Effector memory CD8-positive, alpha-beta T cell (primary cell): ENCODE measurements at regions not wholly inside any gene's neighbourhood (a gene's known extent, or its start where the extent isn't known, plus 50 kb on each side); places are given as distances from the start of the nearest gene placed in this dataset.
"Not testable (repeated sequence)": the region's sequence is repeated elsewhere in the genome, so short reads cannot be mapped to it uniquely, and the experiment has no call there.

ENCODE experiments used
- ATAC-seq: fragments of 150-1000 bp; cut with Tn5 transposase; replicated peaks from 2 replicates; pipeline ENCODE4 v1.10.0; 2021; ENCODE audit warnings: mild to moderate bottlenecking, moderate library complexity
- DNase-seq, 3 experiments: peaks; one replicate each; pipeline ENCODE4 v3.0.0; 2021
- H3K27ac Mint-ChIP-seq, 2 donors: one replicate each; pipeline ENCODE4 v1.8.0; 2022; ENCODE audit warnings: mild to moderate bottlenecking in 2 of 2, mixed read lengths in 2 of 2, moderate library complexity in 2 of 2
- H3K27me3 Mint-ChIP-seq, 2 donors: one replicate each; pipeline ENCODE4 v1.8.0; 2022; ENCODE audit warnings: mixed read lengths in 2 of 2
- H3K36me3 Mint-ChIP-seq: one replicate; pipeline ENCODE4 v1.8.0; 2022; ENCODE audit warnings: mild to moderate bottlenecking, moderate library complexity, mixed read lengths; ENCODE audit not compliant: insufficient read depth
- H3K4me1 Mint-ChIP-seq, 2 donors: one replicate each; pipeline ENCODE4 v1.8.0; 2022; ENCODE audit warnings: low read depth in 2 of 2, mixed read lengths in 2 of 2
- H3K4me3 Mint-ChIP-seq, 2 donors: one replicate each; pipeline ENCODE4 v1.8.0; 2022; ENCODE audit warnings: mild to moderate bottlenecking in 2 of 2, mixed read lengths in 2 of 2, moderate library complexity in 2 of 2
- H3K9me3 Mint-ChIP-seq, 2 donors: one replicate each; pipeline ENCODE4 v1.8.0; 2022; ENCODE audit warnings: mixed read lengths in 2 of 2

- DNase-seq (no peak), ATAC-seq (no peak)
- H3K36me3 Mint-ChIP-seq, result peaks cover 4% of the 10 kb centered on the region
- H3K9me3 Mint-ChIP-seq, result peaks cover 11 to 20% of the 10 kb centered on the region in 2 donors
- H3K4me3 Mint-ChIP-seq, result no peak overlapping the region
- H3K27ac Mint-ChIP-seq, result no peak overlapping the region
- H3K4me1 Mint-ChIP-seq, result no peaks in the 10 kb centered on the region
- no peaks in the 10 kb centered on the region for H3K27me3 Mint-ChIP-seq
Observed at GRCh38 chr4:127425202-127425845, 207.4 kb upstream of the INTU start.

DNA sequence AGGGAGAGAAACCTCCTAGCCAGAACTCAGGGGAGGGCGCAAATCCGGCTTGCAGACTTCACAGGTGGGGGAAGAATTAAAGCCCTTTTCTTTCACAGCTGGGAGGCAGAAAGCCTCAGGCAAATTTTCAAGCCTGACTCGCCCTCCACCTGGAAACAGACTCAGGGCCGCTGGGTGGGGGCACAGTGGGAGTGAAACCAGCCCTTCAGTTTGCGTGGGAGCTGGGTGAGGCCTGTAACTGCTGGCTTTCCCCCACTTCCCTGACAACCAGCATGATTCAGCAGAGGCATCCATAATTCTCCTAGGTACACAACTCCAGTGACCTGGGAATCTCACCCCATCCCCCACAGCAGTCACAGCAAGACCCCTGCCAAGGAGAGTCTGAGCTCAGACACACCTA lies 206.9 kb upstream of the INTU start:
- peaks cover 4% of the 10 kb centered on the region for H3K36me3 Mint-ChIP-seq
- H3K9me3 Mint-ChIP-seq, result peaks cover 10 to 15% of the 10 kb centered on the region in 2 donors
- no peak overlapping the region for H3K27ac Mint-ChIP-seq
- H3K4me1 Mint-ChIP-seq, result no peaks in the 10 kb centered on the region
- DNase-seq, result no peak
- H3K27me3 Mint-ChIP-seq, result no peaks in the 10 kb centered on the region
- H3K4me3 Mint-ChIP-seq, result no peak overlapping the region
- no peak for ATAC-seq

DNA sequence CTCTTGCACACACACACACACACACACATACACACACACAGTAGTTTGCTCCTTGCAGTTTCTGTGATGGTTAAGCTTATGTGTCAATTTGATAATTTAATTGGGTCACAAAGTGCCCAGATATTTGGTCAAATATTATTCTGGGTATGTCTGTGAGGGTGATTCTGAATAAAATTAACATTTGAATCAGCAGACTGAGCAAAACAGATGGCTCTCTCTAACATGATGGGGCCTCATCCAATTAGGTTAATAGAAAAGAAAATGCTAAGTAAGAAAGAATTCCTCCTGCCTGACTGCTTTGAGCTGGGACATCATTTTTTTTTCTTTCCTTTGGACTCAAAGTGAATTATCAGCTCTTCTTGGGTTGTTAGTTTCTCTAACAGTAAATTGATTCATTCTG lies 191.2 kb upstream of the INTU start:
- ATAC-seq, result no peak
- H3K36me3 Mint-ChIP-seq, result no peaks in the 10 kb centered on the region
- DNase-seq, result no peak
- no peaks in the 10 kb centered on the region for H3K4me1 Mint-ChIP-seq
- no peak overlapping the region for H3K4me3 Mint-ChIP-seq
- peaks cover 7 to 8% of the 10 kb centered on the region in 2 donors for H3K9me3 Mint-ChIP-seq
- H3K27me3 Mint-ChIP-seq, result no peaks in the 10 kb centered on the region
- H3K27ac Mint-ChIP-seq, result no peak overlapping the region

GRCh38 chr4:127445471-127445870 lies 187.3 kb upstream of the INTU start:
- DNase-seq (no peak), ATAC-seq (no peak)
- H3K9me3 Mint-ChIP-seq, result peaks cover 0 to 2% of the 10 kb centered on the region in 2 donors
- no peaks in the 10 kb centered on the region for H3K36me3 Mint-ChIP-seq
- H3K27ac Mint-ChIP-seq, result no peak overlapping the region
- no peaks in the 10 kb centered on the region for H3K4me1 Mint-ChIP-seq
- no peaks in the 10 kb centered on the region for H3K27me3 Mint-ChIP-seq
- H3K4me3 Mint-ChIP-seq, result no peak overlapping the region

DNA sequence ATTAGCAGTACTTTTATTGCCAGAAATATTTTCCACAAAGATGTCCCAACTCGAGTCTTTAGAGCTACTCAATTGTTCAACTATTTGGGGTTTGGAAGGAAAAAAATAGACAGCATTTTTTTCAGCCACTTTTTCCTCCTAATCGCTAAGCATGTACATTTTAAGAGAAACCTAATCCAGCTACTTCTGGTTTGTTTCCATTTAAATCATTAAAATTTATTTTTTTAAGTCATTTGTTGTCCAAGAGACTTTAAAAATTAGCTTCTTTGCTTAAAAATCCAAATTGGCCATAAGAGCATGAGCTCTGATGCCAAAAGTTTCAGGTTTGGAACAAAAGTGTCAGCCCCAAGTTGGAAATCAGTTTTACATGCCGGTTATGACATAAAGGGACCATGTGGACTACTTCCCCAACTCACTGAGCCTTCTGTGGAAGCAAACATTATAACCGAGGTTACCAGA lies 186.3 kb upstream of the INTU start:
- Mint-ChIP-seq H3K9me3 (peaks cover 0 to 2% of the 10 kb centered on the region in 2 donors), H3K27me3 (no peaks in the 10 kb centered on the region), H3K4me1 (no peaks in the 10 kb centered on the region), H3K4me3 (no peak overlapping the region), H3K27ac (no peak overlapping the region), H3K36me3 (no peaks in the 10 kb centered on the region)
- ATAC-seq (no peak), DNase-seq (no peak)

DNA sequence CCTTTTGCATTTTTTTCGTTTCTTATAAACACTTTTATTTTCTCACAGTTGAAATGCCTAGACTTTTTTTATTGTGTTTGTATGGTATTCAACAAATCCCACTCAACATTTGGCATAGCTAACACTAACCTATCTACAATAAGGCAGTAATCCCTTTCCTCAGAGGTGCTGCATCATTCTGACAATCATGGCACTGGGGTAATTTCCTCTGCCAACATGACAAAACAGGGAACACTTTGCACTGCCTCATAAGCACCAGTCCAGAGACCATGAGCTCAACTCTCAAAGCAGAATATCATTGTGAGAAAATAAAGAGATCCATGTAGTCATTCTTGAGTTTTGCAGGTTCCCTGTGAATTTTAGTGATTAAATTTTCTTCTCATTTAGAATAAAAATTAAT lies 183.8 kb upstream of the INTU start:
- H3K4me1 Mint-ChIP-seq, result no peaks in the 10 kb centered on the region
- ATAC-seq (no peak), DNase-seq (no peak)
- H3K4me3 Mint-ChIP-seq, result no peak overlapping the region
- peaks cover 0 to 2% of the 10 kb centered on the region in 2 donors for H3K9me3 Mint-ChIP-seq
- H3K27me3 Mint-ChIP-seq, result no peaks in the 10 kb centered on the region
- H3K27ac Mint-ChIP-seq, result no peak overlapping the region
- H3K36me3 Mint-ChIP-seq, result no peaks in the 10 kb centered on the region

DNA sequence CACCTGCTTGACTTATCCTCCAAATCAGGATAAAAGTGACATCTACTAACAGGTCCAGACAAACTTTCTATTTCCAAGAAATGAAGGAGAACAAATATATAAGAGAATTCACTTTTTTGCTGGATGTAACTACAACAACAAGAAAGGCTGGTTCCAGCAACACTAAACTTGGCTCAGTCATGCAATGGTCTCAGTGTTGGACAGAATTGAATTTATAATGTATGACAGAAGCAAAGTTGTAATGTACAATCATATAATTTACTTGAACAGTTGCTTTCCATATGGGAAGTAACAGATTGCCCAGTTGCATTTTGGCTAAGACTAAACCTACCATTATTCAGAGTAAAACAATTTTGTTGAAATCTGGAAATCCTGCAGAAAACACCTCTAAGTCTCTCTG lies 183.3 kb upstream of the INTU start:
- Mint-ChIP-seq H3K36me3 (no peaks in the 10 kb centered on the region), H3K4me3 (no peak overlapping the region), H3K9me3 (peaks cover 0 to 2% of the 10 kb centered on the region in 2 donors), H3K27ac (no peak overlapping the region), H3K27me3 (no peaks in the 10 kb centered on the region), H3K4me1 (no peaks in the 10 kb centered on the region)
- ATAC-seq, result no peak
- DNase-seq, result no peak

DNA sequence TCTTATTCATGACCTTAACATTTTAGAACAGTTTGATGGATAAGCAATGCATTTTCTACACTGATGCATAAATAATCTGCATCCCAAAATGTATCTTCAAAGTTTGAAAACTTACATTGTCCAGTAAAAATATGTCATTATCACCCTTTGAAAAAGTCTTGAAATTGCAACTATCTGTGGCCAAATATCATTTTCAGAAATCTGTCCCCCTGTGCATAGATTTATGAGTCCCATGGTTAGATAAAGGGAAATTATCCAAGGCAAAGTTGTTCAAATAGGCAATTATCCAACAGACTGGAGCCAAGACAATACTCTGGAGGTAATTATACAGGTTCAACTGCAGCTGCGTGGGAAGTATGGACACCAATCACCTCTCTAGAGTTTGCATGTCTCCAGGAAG lies 182.5 kb upstream of the INTU start:
- H3K4me1 Mint-ChIP-seq, result no peaks in the 10 kb centered on the region
- no peaks in the 10 kb centered on the region for H3K27me3 Mint-ChIP-seq
- no peaks in the 10 kb centered on the region for H3K9me3 Mint-ChIP-seq
- no peaks in the 10 kb centered on the region for H3K36me3 Mint-ChIP-seq
- ATAC-seq (no peak), DNase-seq (no peak)
- no peak overlapping the region for H3K27ac Mint-ChIP-seq
- no peak overlapping the region for H3K4me3 Mint-ChIP-seq

- H3K36me3 Mint-ChIP-seq, result no peaks in the 10 kb centered on the region
- H3K27me3 Mint-ChIP-seq, result no peaks in the 10 kb centered on the region
- no peaks in the 10 kb centered on the region for H3K4me1 Mint-ChIP-seq
- ATAC-seq, result no peak
- no peak overlapping the region for H3K27ac Mint-ChIP-seq
- H3K9me3 Mint-ChIP-seq, result peaks cover 4 to 7% of the 10 kb centered on the region in 2 donors
- no peak overlapping the region for H3K4me3 Mint-ChIP-seq
- DNase-seq, result no peak
Observed at GRCh38 chr4:127463883-127464282, 168.9 kb upstream of the INTU start.

DNA sequence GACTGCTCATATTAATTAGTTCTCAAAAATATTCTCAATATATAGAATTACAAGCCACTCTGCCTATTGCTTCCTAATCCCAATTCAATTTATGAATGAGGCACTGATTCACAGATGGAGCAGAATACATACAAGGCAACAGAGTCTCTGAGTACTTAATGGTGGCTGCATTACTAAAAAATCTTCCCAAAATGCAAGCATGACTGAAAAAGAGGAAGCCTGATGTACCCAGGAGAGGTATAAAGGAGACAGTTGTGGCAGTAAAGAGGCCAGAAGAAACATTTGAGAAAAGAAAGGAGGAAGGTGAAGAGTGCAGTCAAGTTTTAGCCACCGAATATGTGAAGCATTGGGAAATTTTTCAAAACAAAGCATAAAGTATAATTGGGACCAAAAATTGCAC lies 163.2 kb upstream of the INTU start:
- Mint-ChIP-seq H3K4me3 (no peak overlapping the region), H3K27ac (no peak overlapping the region), H3K27me3 (no peaks in the 10 kb centered on the region), H3K9me3 (peaks cover 6 to 7% of the 10 kb centered on the region in 2 donors), H3K4me1 (no peaks in the 10 kb centered on the region), H3K36me3 (no peaks in the 10 kb centered on the region)
- DNase-seq (no peak), ATAC-seq (no peak)

GRCh38 chr4:127469959-127470809 lies 162.6 kb upstream of the INTU start:
- Mint-ChIP-seq H3K36me3 (no peaks in the 10 kb centered on the region), H3K4me1 (no peaks in the 10 kb centered on the region), H3K4me3 (no peak overlapping the region), H3K27ac (no peak overlapping the region), H3K9me3 (peaks cover 8 to 9% of the 10 kb centered on the region in 2 donors), H3K27me3 (no peaks in the 10 kb centered on the region)
- ATAC-seq (no peak), DNase-seq (no peak)

- ATAC-seq, H3K4me1 Mint-ChIP-seq, DNase-seq, H3K27me3 Mint-ChIP-seq, H3K4me3 Mint-ChIP-seq, H3K36me3 Mint-ChIP-seq, H3K27ac Mint-ChIP-seq, H3K9me3 Mint-ChIP-seq: not testable (repeated sequence)
Observed at GRCh38 chr4:127478271-127478670, 154.5 kb upstream of the INTU start.

DNA sequence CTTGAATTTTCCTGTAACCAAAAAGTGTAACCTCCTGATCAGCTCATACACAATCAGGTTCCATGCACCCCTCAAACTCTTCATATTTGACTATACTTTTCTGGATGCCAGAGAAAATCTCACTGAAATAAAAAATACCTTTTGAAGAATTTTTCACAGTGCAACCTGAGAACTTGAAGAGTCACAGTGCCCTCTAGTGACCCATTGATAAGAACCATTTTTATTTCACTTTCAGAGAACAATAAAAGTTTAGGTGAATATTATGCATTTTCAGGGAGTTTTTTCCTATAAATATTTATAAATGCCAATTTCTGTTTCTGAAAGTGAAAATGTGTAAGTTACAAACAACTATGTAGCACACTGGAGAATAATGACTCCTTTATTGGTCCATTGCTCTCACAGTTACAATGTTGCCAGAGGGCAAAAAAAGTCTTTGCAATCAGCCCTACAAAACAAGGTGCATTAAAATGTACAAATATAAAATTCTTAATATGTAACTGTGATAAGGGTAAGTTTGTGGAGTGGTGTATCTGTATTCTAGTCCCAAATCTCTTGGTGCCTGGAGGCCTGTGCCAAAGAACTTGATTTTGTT lies 153.6 kb upstream of the INTU start:
- Mint-ChIP-seq H3K9me3 (peaks cover 3 to 7% of the 10 kb centered on the region in 2 donors), H3K27me3 (no peaks in the 10 kb centered on the region), H3K27ac (no peak overlapping the region), H3K36me3 (no peaks in the 10 kb centered on the region), H3K4me1 (no peaks in the 10 kb centered on the region), H3K4me3 (no peak overlapping the region)
- ATAC-seq (no peak), DNase-seq (no peak)

GRCh38 chr4:127482049-127482448 lies 150.7 kb upstream of the INTU start:
- ATAC-seq, result no peak
- no peaks in the 10 kb centered on the region for H3K4me1 Mint-ChIP-seq
- H3K9me3 Mint-ChIP-seq, result no peaks in the 10 kb centered on the region
- H3K36me3 Mint-ChIP-seq, result no peaks in the 10 kb centered on the region
- H3K27me3 Mint-ChIP-seq, result no peaks in the 10 kb centered on the region
- no peak overlapping the region for H3K4me3 Mint-ChIP-seq
- H3K27ac Mint-ChIP-seq, result no peak overlapping the region
- DNase-seq, result no peak
